ENCODE measurements at regions not wholly inside any gene's neighbourhood (a gene's known extent, or its start where the extent isn't known, plus 50 kb on each side); places are given as distances from the start of the nearest gene placed in this dataset.

DNA sequence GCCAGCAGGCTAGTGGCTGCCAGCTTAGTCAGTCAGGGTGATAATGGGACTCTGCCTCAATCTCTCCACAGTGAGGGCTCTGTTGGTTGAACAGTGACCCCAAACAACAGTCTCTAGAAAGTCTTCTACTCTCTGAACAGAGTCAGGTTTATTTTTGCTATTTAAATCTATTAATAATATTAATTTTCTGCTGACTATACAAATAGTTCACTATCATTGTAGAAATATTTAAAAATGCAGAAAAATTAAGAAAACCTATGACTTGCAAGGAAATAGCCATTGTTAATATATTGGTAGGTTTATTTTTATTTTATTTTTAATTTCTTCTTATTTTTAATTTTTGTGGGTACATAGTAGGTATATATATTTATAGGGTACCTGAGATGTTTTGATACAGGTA, 67.9 kb upstream of the AADAT start:
- no peak for TF ChIP-seq ZNF274 (IDR thresholded peaks at IDR 0.05; ENCODE audit: low read depth, low read length)
- H3K4me3 ChIP-seq (ENCODE audit: low read length) = no peak overlapping the region

DNA sequence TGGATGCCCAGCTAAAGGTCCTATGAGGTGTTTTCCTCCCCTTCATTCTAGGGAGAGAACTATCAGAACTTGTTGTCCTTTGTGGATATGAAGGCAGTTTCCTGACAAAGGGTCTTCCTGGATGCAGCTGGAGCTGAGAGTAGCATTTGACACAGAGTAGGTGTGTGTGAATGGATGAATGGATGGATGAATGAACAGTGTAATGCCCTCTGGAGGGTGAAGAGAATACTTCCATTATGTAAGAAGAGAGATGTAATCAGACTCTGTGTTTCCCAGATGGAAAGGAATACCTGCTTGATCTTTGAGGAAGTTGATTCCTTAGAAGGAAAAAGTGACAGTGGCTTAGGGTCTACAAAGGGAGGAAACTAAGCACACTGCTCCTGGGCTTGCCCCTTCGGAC, 55.4 kb upstream of the AADAT start:
- TF ChIP-seq ZNF274 (IDR thresholded peaks at IDR 0.05; ENCODE audit: low read depth, low read length) = no peak
- no peak overlapping the region for H3K4me3 ChIP-seq (ENCODE audit: low read length)

DNA sequence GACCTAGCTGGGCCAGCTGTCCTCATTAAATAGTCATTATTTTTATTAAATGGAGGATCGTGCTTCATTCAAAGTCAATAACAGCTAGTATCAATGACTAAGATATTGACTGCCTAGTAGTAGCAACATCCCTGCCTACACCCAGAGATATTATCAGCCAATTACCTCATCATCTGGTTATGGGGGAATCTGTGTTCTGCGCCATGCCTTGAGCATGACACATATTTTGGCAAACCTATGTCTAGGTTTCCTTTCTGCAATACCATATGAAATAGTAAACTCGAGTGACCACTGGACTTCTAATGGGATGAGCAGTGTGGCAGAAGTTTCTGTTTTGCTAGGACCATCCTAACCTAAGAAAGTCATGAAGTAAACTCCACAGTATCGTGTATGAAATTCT, 50.0 kb upstream of the AADAT start:
- TF ChIP-seq ZNF274 (IDR thresholded peaks at IDR 0.05; ENCODE audit: low read depth, low read length) = no peak
- H3K4me3 ChIP-seq (ENCODE audit: low read length) = no peak overlapping the region

Measured in GM08714 (cell line).